ENCODE measurements at regions not wholly inside any gene's neighbourhood (a gene's known extent, or its start where the extent isn't known, plus 50 kb on each side); places are given as distances from the start of the nearest gene placed in this dataset.
A peak's percentile ranks its signal among the peaks of the same experiment; 100 is the strongest.

GRCh38 chr20:56988446-56988845 lies 278.0 kb downstream of the BMP7 start:
- no peak overlapping the region for H3K4me3 ChIP-seq (ENCODE audit: low read length)
- TF ChIP-seq CTCF (conservative IDR thresholded peaks at IDR 0.05; ENCODE audit: low read depth, low read length), result no peak
- no peak for DNase-seq (ENCODE audit: low read depth)

DNA sequence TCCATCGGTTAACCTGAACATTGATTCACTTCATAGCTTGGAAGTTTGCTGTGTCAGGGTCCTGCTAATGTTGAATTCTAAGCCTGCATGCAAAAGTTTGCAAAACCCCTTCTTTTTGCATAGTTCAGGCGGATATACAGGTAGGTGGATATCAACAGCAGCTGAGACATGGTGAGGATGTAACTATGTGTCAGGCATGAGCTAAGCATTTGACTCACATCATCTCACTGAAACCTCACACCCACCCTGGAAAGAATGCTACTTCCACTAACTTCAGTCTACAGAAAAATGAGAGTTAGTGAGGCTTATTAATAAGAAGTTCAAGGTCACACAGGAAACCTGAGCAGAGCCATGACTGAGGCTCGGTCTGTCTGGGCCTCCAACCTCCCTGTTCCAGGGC lies 276.9 kb downstream of the BMP7 start:
- no peak overlapping the region for H3K4me3 ChIP-seq (ENCODE audit: low read length)
- no peak for DNase-seq (ENCODE audit: low read depth)
- TF ChIP-seq CTCF (conservative IDR thresholded peaks at IDR 0.05; ENCODE audit: low read depth, low read length), result no peak

DNA sequence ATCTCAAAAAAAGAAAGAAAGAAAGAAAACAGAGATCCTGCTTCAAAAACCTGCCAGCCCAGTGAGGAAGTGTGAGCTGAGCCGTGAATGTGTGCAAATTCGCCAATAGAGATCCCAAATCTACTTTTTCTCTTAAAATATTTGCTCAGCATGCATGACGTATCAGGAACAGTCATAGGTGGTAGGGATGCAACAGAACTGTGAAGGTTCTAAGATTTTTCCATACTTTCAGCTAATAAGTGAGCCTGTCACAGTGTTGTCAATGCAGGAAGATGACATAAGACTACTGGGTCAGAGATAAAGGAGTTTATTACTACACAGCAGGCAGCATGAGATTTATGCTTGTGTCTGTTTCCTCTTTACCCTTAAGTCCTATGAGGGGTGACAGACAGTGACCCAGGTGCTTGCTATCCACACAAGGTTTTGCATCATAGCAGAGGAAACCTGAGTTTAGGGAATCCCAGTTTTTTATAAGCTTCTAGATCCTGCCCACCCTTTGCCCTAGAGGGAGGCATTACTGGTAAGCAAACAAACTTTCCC lies 273.4 kb downstream of the BMP7 start:
- TF ChIP-seq CTCF (conservative IDR thresholded peaks at IDR 0.05; ENCODE audit: low read depth, low read length), result no peak
- DNase-seq (ENCODE audit: low read depth), result no peak
- no peak overlapping the region for H3K4me3 ChIP-seq (ENCODE audit: low read length)

DNA sequence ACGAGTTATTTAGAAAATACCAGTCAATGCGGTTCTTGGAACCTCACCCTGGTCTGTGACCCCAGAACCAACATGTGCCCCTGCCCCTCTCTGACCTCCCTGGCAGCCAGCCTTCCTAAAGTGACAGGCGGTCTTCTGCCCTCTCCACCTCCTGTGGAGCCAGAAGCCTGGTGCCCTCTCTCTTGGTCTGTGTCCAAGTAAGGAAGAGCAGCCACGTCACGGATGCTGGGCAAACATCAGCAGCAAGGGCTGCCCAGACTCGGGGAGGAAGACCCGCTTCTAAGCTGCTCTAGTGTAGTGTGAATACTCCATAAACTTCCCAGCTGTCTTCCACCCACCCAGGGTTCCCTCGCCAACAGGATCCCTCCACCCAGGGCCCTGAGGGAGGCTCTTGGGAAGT lies 272.4 kb downstream of the BMP7 start:
- no peak overlapping the region for H3K4me3 ChIP-seq (ENCODE audit: low read length)
- no peak for TF ChIP-seq CTCF (conservative IDR thresholded peaks at IDR 0.05; ENCODE audit: low read depth, low read length)
- no peak for DNase-seq (ENCODE audit: low read depth)

- no peak overlapping the region for H3K4me3 ChIP-seq (ENCODE audit: low read length)
- DNase-seq (ENCODE audit: low read depth), result no peak
- no peak for TF ChIP-seq CTCF (conservative IDR thresholded peaks at IDR 0.05; ENCODE audit: low read depth, low read length)
Observed at GRCh38 chr20:56995149-56995548, 271.3 kb downstream of the BMP7 start.

- no peak for DNase-seq (ENCODE audit: low read depth)
- H3K4me3 ChIP-seq (ENCODE audit: low read length), result no peak overlapping the region
- peak; percentile 37 for TF ChIP-seq CTCF (conservative IDR thresholded peaks at IDR 0.05; ENCODE audit: low read depth, low read length)
Observed at GRCh38 chr20:56995635-56996075, 270.8 kb downstream of the BMP7 start.

- H3K4me3 ChIP-seq (ENCODE audit: low read length), result no peak overlapping the region
- no peak for DNase-seq (ENCODE audit: low read depth)
- TF ChIP-seq CTCF (conservative IDR thresholded peaks at IDR 0.05; ENCODE audit: low read depth, low read length), result no peak
Observed at GRCh38 chr20:56996533-56996932, 269.9 kb downstream of the BMP7 start.

Data from retinal pigment epithelial cell (primary cell).